Right kidney (tissue), 1 donor: ENCODE measurements at regions not wholly inside any gene's neighbourhood (a gene's known extent, or its start where the extent isn't known, plus 50 kb on each side); places are given as distances from the start of the nearest gene placed in this dataset.

Experiments
- DNase-seq: peaks from one replicate; pipeline ENCODE4 v3.0.0-alpha.2; 2016

- no peak for DNase-seq
Observed at GRCh38 chr10:47078393-47079203, 167.4 kb downstream of the PTPN20 start.

DNA sequence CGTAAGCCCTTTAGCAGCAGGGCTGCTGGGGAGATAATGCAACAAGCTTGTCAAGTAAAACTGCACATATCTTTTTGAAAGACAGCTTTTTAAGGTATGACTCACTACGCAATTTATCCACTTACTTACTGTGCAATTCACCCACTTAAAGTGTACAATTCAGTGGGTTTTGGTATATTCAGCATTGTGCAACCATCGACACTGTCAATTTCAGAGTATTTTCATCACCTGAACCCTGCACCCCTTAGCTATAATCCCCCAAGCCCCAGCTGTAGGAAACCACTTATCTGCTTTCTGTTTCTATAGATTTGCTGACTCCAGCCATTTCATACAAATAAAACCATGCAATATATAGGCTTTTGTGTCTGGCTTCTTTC lies 168.0 kb downstream of the PTPN20 start:
- DNase-seq, result no peak

DNA sequence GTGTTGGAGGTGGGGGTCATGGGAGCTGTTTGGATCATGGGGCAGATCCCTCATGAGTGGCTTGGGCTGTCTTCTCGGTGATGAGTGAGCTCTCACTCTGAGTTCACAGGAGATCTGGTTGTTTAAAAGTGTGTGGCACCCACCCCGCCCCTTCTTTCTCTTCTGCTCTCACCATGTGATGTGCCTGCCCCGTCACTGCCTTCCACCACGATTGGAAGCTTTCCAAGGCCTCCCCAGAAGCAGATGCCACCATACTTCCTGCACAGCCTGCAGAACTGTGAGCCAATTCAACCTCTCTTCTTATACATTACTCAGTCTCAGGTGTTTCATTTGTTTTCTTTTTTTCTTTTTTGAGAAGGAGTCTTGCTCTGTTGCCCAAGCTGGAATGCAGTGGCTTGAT lies 170.0 kb downstream of the PTPN20 start:
- no peak for DNase-seq

DNA sequence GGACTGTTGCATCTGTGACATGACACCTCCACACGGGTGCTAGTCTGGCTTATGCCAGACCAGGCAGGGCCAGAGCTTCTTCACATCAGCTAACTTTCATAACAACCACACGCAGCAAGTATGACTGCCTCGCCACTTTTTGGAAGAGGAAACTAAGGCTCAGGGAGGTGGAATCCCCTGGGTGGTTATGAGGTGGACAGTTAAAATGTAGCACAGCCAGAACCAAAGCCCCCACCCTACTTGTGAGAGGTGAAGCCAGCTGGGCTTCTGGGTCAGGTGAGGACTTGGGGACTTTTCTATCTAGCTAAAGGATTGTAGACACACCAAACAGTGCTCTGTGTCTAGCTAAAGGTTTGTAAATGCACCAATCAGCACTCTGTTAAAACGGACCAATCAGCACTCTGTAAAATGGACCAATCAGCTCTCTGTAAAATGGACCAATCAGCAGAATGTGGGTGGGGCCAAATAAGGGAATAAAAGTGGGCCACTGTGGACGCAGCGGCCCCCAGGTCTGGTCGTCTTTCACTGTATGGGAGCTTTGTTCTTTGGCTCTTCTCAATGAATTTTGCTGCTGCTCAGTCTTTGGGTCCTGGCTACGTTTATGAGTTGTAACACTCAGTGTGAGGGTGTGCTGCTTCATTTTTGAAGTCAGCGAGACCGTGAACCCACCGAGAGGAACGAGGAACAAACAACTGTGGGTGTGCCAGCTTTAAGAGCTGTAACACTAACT lies 171.0 kb downstream of the PTPN20 start:
- no peak for DNase-seq

DNA sequence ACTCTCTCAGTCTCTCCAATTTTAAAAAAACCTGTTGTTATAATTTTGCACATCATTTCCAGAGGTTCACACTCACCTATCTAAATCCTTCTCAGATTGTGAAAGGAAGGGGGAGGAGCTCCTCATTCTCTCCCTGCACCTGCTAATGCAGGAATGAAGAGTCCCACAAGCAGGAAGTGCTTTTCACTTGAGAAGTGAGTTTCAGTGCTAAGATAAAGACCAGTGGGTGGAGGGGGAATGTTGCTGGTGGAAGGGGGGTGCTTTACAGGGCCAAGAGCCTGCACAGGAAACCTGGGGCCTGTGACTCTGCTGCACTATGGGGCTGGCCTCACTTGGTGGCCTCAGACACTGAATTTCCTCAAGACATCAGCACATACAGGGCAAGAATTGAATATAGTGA lies 176.4 kb downstream of the PTPN20 start:
- no peak for DNase-seq

DNA sequence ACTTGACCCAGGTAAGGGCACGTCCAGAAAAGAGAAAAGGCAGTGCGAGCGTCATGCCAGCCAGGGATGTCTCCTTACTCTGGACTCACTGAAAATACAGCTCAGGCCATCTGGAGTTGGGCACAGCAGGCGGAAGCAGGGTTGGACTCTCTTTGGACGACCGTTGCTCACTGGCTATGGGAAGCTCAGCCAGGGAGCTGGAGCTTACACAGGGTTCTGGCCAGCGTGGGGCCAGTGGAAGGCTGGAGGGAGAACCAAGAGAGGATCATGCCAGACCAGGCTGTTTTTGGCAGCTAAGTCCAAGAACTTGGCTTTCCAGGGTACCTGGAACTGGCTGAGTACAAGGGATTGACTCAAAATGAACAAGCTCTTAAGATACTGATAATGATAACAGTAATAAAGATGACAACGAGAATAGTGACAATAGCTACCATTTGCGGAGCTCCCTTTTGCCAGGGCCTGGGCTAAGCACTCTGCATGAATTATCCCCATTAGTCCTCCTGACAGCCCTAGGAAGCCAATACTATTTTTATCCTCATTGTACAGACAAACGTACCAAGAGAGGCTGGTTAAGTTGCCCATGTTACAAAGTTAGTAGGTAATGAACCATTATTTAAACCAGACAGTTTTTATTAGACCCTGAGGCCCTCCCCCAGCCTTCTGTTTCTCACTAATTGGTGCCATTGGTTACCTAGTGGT lies 177.6 kb downstream of the PTPN20 start:
- DNase-seq, result no peak

DNA sequence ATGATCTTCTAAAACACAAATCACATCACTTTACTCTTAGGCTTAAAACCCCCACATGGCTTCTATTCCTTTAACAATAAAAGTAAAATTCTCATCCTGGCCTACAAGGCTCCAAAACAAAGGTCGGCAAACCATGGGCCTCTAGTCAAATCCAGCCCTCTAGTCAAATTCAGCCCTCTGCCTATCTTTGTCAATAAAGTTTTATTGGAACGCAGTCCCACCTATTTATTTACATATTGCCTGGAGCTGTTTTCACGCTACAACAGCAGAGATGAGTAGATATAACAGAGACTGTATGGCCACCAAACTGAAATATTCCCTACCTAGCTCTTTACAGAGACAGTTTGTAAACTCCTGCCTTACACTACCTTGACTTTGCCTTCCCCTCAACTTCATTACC lies 178.8 kb downstream of the PTPN20 start:
- DNase-seq, result no peak

DNA sequence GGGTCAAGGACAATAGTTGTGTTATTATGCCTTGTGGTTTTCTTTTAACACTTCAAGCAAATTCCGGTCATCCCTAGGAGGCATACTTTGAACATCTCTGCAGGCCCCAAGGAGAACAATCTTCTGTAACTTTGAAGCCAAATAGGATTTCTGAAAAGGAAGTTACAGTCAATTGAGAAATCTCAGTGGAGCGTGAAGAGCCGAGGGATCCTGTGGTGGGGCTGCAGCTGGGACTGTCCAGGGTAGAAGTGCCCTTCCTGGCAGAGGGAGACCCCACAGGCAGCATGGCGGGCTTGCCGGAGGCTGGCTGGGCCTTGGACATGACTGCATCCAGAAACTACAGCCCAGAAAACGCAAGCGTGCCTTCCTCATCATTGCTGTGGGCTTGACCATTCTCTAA lies 179.7 kb downstream of the PTPN20 start:
- DNase-seq, result no peak

DNA sequence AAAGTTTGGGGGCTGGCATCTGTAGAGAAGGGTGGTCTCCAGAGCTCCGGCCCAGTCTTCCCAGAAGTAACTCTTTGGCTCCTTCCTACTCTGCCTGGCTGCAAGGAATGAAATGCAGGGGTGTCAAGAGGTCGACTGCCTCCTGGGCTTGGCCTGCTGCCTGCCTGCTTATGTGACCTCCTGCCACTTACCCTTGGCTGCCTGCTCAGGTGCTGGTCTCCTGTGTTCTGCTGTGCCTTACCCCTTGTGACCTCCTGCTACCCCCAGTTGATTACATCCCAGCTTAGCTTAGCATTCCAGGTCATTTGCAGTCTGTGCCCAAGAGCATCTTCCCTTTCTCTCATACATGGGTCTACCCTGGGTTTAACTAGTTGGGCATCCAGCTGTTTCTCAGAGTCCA lies 180.2 kb downstream of the PTPN20 start:
- DNase-seq, result no peak

DNA sequence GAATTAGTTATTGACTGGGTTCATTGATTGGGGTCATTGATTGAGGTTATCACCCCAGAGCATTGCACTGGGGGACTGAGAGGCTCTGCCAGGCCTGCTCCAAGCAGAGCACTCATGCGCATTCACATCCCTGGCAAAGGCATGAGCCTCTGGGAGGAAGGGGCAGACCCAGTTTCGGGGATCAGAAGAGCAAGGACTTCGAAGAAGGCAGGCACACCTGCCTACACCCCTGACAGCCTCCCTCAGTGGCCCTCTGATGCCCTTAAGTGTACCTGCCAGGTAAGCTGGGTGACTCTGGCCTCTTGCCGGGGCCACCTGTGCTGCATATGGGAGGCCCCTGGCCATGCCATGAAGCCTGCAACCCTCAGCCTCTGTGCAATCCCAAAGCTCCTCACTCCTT lies 181.1 kb downstream of the PTPN20 start:
- no peak for DNase-seq

- no peak for DNase-seq
Observed at GRCh38 chr10:47092831-47093230, 181.6 kb downstream of the PTPN20 start.

DNA sequence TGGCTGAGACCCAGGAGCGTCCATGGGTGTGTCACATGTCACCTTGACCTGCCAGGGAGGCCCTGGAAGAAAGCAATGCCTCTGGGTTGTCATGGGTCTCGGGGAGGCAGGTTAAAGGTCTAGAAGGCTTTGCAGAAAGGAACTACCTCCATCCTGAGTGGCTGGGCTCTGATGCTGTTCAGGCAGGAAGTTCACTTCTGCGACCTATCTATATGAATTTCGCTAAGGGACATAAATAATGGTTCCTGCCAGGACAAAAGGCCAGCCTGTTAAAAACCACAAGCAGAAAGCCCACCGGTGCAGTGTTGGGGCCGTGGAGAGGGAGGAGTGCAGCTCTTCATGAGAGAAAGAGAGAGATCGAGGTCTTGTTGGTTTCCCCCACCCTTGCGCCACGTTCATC lies 182.9 kb downstream of the PTPN20 start:
- DNase-seq, result no peak

GRCh38 chr10:47094636-47095035 lies 183.4 kb downstream of the PTPN20 start:
- DNase-seq, result no peak

GRCh38 chr10:47095211-47095610 lies 184.0 kb downstream of the PTPN20 start:
- no peak for DNase-seq

- DNase-seq, result no peak
Observed at GRCh38 chr10:47095848-47096612, 184.8 kb downstream of the PTPN20 start.

GRCh38 chr10:47098238-47098637 lies 187.0 kb downstream of the PTPN20 start:
- no peak for DNase-seq

- DNase-seq, result no peak
Observed at GRCh38 chr10:47098964-47099363, 187.7 kb downstream of the PTPN20 start.

GRCh38 chr10:47099474-47099873 lies 188.2 kb downstream of the PTPN20 start:
- DNase-seq, result no peak

DNA sequence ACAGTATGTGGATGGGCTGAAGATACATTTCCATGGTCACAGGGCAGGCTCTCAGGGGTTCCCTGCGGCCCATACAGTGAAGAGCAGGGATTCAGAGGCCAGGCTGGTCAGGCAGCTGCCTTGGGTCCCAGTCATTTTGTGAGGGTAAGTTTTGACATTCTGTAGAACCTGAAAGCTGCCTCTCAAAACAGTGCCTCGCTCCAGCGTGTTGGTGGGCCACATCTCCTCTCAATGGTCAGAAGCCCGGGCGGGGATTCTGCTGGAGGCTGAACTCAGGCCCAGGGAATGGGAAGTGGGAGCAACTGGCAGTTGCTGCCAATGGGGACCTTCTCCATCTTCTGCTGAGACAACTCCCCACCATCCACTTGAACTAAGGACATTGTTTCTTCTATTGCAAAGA lies 190.0 kb downstream of the PTPN20 start:
- DNase-seq, result no peak

DNA sequence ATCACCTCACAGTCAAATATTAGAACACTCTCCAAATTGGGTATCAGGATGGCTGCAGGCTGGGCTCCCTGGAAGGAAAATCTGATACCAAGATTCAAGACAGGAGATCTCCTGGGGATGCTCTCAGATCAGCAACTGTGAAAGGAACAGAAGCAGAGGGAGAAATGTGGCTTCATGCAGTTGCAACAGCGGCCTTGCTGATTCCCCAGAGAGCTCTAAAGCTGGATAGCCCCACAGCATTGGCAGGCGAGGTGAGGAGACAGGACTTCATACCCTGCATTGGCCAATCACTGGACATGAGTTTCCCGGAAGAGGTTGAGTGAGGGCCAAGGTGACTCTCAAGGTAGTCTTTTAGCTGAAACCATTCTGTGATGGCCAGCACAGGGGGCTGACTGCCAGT lies 190.6 kb downstream of the PTPN20 start:
- DNase-seq, result no peak

- no peak for DNase-seq
Observed at GRCh38 chr10:47104151-47104605, 192.9 kb downstream of the PTPN20 start.

GRCh38 chr10:47104786-47105385 lies 193.7 kb downstream of the PTPN20 start:
- no peak for DNase-seq
